Astrocyte of the cerebellum (primary cell): ENCODE measurements at regions not wholly inside any gene's neighbourhood (a gene's known extent, or its start where the extent isn't known, plus 50 kb on each side); places are given as distances from the start of the nearest gene placed in this dataset.

Experiments
- DNase-seq: peaks from one replicate; pipeline ENCODE4 v3.0.0-alpha.2; 2011; ENCODE audit warnings: low read depth
- H3K4me3 ChIP-seq: 2 replicates; pipeline ENCODE4 v1.5.1; 2011; ENCODE audit warnings: mild to moderate bottlenecking, low read depth, low read length, moderate library complexity
- CTCF ChIP-seq: IDR thresholded peaks from 2 replicates; pipeline ENCODE4 v1.5.1; 2012; ENCODE audit warnings: low read length, low read depth, moderate library complexity, mild to moderate bottlenecking; ENCODE audit errors: missing control alignments
- in situ Hi-C: cut with HindIII; loops from 2 replicates; pipeline ENCODE4 v1.10.0; 2017; ENCODE audit warnings: low sequenced_read_pairs

GRCh38 chr6:88492824-88493223 lies 326.7 kb upstream of the CNR1 start:
- H3K4me3 ChIP-seq = no peak overlapping the region
- TF ChIP-seq CTCF = peak; percentile 68
- in situ Hi-C loops = no loop called here
- peak; percentile 34 for DNase-seq

- in situ Hi-C loops = no loop called here
- no peak for TF ChIP-seq CTCF
- H3K4me3 ChIP-seq = no peak overlapping the region
- no peak for DNase-seq
Observed at GRCh38 chr6:88492241-88492640, 326.1 kb upstream of the CNR1 start.

- in situ Hi-C loops = no loop called here
- TF ChIP-seq CTCF = no peak
- no peak overlapping the region for H3K4me3 ChIP-seq
- DNase-seq = no peak
Observed at GRCh38 chr6:88491266-88491880, 325.2 kb upstream of the CNR1 start.

- peak; percentile 73 for DNase-seq
- in situ Hi-C loops = no loop called here
- no peak overlapping the region for H3K4me3 ChIP-seq
- no peak for TF ChIP-seq CTCF
Observed at GRCh38 chr6:88490908-88491264, 324.7 kb upstream of the CNR1 start.

GRCh38 chr6:88490195-88490907 lies 324.2 kb upstream of the CNR1 start:
- in situ Hi-C loops = no loop called here
- H3K4me3 ChIP-seq = no peak overlapping the region
- no peak for DNase-seq
- TF ChIP-seq CTCF = no peak

GRCh38 chr6:88483424-88483823 lies 317.3 kb upstream of the CNR1 start:
- DNase-seq = no peak
- in situ Hi-C loops = no loop called here
- no peak for TF ChIP-seq CTCF
- no peak overlapping the region for H3K4me3 ChIP-seq

- no peak for DNase-seq
- TF ChIP-seq CTCF = no peak
- H3K4me3 ChIP-seq = no peak overlapping the region
- in situ Hi-C loops = no loop called here
Observed at GRCh38 chr6:88482465-88482864, 316.3 kb upstream of the CNR1 start.
